ENCODE measurements at regions not wholly inside any gene's neighbourhood (a gene's known extent, or its start where the extent isn't known, plus 50 kb on each side); places are given as distances from the start of the nearest gene placed in this dataset.

- no peak for DNase-seq (ENCODE audit: low read depth)
Observed at GRCh38 chr14:101453225-101453624, 108.1 kb upstream of the DIO3 start.

GRCh38 chr14:101454229-101454628 is 107.1 kb upstream of the DIO3 start:
- DNase-seq (ENCODE audit: low read depth): no peak

GRCh38 chr14:101456246-101457175 is 104.8 kb upstream of the DIO3 start:
- no peak for DNase-seq (ENCODE audit: low read depth)

GRCh38 chr14:101457301-101457935 is 103.9 kb upstream of the DIO3 start:
- no peak for DNase-seq (ENCODE audit: low read depth)

- no peak for DNase-seq (ENCODE audit: low read depth)
Observed at GRCh38 chr14:101457936-101458740, 103.2 kb upstream of the DIO3 start.

- no peak for DNase-seq (ENCODE audit: low read depth)
Observed at GRCh38 chr14:101458741-101459550, 102.3 kb upstream of the DIO3 start.

- DNase-seq (ENCODE audit: low read depth): no peak
Observed at GRCh38 chr14:101459551-101459900, 101.8 kb upstream of the DIO3 start.

- DNase-seq (ENCODE audit: low read depth): no peak
Observed at GRCh38 chr14:101460521-101460920, 100.8 kb upstream of the DIO3 start.

- no peak for DNase-seq (ENCODE audit: low read depth)
Observed at GRCh38 chr14:101460986-101461750, 100.1 kb upstream of the DIO3 start.

- DNase-seq (ENCODE audit: low read depth): no peak
Observed at GRCh38 chr14:101461891-101462290, 99.4 kb upstream of the DIO3 start.

- no peak for DNase-seq (ENCODE audit: low read depth)
Observed at GRCh38 chr14:101462726-101463565, 98.3 kb upstream of the DIO3 start.

- DNase-seq (ENCODE audit: low read depth): no peak
Observed at GRCh38 chr14:101463566-101464171, 97.6 kb upstream of the DIO3 start.

GRCh38 chr14:101464310-101464983 is 96.8 kb upstream of the DIO3 start:
- DNase-seq (ENCODE audit: low read depth): no peak

- no peak for DNase-seq (ENCODE audit: low read depth)
Observed at GRCh38 chr14:101464984-101465794, 96.1 kb upstream of the DIO3 start.

- no peak for DNase-seq (ENCODE audit: low read depth)
Observed at GRCh38 chr14:101465795-101466448, 95.4 kb upstream of the DIO3 start.

- no peak for DNase-seq (ENCODE audit: low read depth)
Observed at GRCh38 chr14:101466456-101467180, 94.7 kb upstream of the DIO3 start.
